ENCODE measurements at regions not wholly inside any gene's neighbourhood (a gene's known extent, or its start where the extent isn't known, plus 50 kb on each side); places are given as distances from the start of the nearest gene placed in this dataset.

- no peak for TF ChIP-seq TCF12 (IDR thresholded peaks at IDR 0.05; ENCODE audit: low read depth)
- TF ChIP-seq, protein P1, sequence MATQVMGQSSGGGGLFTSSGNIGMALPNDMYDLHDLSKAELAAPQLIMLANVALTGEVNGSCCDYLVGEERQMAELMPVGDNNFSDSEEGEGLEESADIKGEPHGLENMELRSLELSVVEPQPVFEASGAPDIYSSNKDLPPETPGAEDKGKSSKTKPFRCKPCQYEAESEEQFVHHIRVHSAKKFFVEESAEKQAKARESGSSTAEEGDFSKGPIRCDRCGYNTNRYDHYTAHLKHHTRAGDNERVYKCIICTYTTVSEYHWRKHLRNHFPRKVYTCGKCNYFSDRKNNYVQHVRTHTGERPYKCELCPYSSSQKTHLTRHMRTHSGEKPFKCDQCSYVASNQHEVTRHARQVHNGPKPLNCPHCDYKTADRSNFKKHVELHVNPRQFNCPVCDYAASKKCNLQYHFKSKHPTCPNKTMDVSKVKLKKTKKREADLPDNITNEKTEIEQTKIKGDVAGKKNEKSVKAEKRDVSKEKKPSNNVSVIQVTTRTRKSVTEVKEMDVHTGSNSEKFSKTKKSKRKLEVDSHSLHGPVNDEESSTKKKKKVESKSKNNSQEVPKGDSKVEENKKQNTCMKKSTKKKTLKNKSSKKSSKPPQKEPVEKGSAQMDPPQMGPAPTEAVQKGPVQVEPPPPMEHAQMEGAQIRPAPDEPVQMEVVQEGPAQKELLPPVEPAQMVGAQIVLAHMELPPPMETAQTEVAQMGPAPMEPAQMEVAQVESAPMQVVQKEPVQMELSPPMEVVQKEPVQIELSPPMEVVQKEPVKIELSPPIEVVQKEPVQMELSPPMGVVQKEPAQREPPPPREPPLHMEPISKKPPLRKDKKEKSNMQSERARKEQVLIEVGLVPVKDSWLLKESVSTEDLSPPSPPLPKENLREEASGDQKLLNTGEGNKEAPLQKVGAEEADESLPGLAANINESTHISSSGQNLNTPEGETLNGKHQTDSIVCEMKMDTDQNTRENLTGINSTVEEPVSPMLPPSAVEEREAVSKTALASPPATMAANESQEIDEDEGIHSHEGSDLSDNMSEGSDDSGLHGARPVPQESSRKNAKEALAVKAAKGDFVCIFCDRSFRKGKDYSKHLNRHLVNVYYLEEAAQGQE (IDR thresholded peaks at IDR 0.05; ENCODE audit: low read depth), result no peak
- no peak for TF ChIP-seq EP300 (IDR thresholded peaks at IDR 0.05; ENCODE audit: borderline replicate concordance)
- TF ChIP-seq CEBPB (IDR thresholded peaks at IDR 0.05), result no peak
- no peak for TF ChIP-seq TAF1 (IDR thresholded peaks at IDR 0.05; ENCODE audit: low read depth)
Measured at GRCh38 chr10:35778306-35778705, 136.2 kb upstream of the FZD8 start.
